ENCODE measurements at regions not wholly inside any gene's neighbourhood (a gene's known extent, or its start where the extent isn't known, plus 50 kb on each side); places are given as distances from the start of the nearest gene placed in this dataset.

- no peak for TF ChIP-seq CTCF (IDR thresholded peaks at IDR 0.05; ENCODE audit: low read depth, low read length)
- no peak for DNase-seq (ENCODE audit: low read depth in 1 of 2, low spot score in 1 of 2)
- Histone ChIP-seq H3K4me1 (ENCODE audit: low read depth) (no peaks in the 10 kb centered on the region), H3K27ac (no peak overlapping the region), H3K36me3 (no peaks in the 10 kb centered on the region), H3K9me3 (ENCODE audit: low read depth) (no peaks in the 10 kb centered on the region), H3K27me3 (no peaks in the 10 kb centered on the region), H3K4me3 (no peak overlapping the region)
These were observed 463.3 kb downstream of the DOK5 start for GRCh38 chr20:54938707-54939106.

- Histone ChIP-seq H3K9me3 (ENCODE audit: low read depth) (no peaks in the 10 kb centered on the region), H3K27me3 (no peaks in the 10 kb centered on the region), H3K27ac (no peak overlapping the region), H3K36me3 (no peaks in the 10 kb centered on the region), H3K4me3 (no peak overlapping the region), H3K4me1 (ENCODE audit: low read depth) (no peaks in the 10 kb centered on the region)
- no peak for TF ChIP-seq CTCF (IDR thresholded peaks at IDR 0.05; ENCODE audit: low read depth, low read length)
- no peak for DNase-seq (ENCODE audit: low read depth in 1 of 2, low spot score in 1 of 2)
These were observed 458.0 kb downstream of the DOK5 start for GRCh38 chr20:54933212-54933904.

GRCh38 chr20:54929191-54929590 is 453.8 kb downstream of the DOK5 start:
- no peak for TF ChIP-seq CTCF (IDR thresholded peaks at IDR 0.05; ENCODE audit: low read depth, low read length)
- Histone ChIP-seq H3K36me3 (no peaks in the 10 kb centered on the region), H3K27ac (no peak overlapping the region), H3K4me3 (no peak overlapping the region), H3K4me1 (ENCODE audit: low read depth) (no peaks in the 10 kb centered on the region), H3K27me3 (no peaks in the 10 kb centered on the region), H3K9me3 (ENCODE audit: low read depth) (no peaks in the 10 kb centered on the region)
- no peak for DNase-seq (ENCODE audit: low read depth in 1 of 2, low spot score in 1 of 2)

- Histone ChIP-seq H3K4me1 (ENCODE audit: low read depth) (no peaks in the 10 kb centered on the region), H3K36me3 (no peaks in the 10 kb centered on the region), H3K9me3 (ENCODE audit: low read depth) (no peaks in the 10 kb centered on the region), H3K4me3 (no peak overlapping the region), H3K27me3 (no peaks in the 10 kb centered on the region), H3K27ac (no peak overlapping the region)
- no peak for TF ChIP-seq CTCF (IDR thresholded peaks at IDR 0.05; ENCODE audit: low read depth, low read length)
- DNase-seq (ENCODE audit: low read depth in 1 of 2, low spot score in 1 of 2) = no peak
These were observed 453.2 kb downstream of the DOK5 start for GRCh38 chr20:54928564-54928963.

GRCh38 chr20:54922636-54923035 is 447.2 kb downstream of the DOK5 start:
- no peak overlapping the region for H3K27ac ChIP-seq
- H3K4me3 ChIP-seq = no peak overlapping the region
- H3K36me3 ChIP-seq = no peaks in the 10 kb centered on the region
- no peak for TF ChIP-seq CTCF (IDR thresholded peaks at IDR 0.05; ENCODE audit: low read depth, low read length)
- H3K9me3 ChIP-seq (ENCODE audit: low read depth) = no peaks in the 10 kb centered on the region
- no peaks in the 10 kb centered on the region for H3K27me3 ChIP-seq
- peaks cover 3% of the 10 kb centered on the region for H3K4me1 ChIP-seq (ENCODE audit: low read depth)
- no peak for DNase-seq (ENCODE audit: low read depth in 1 of 2, low spot score in 1 of 2)
